Astrocyte of the spinal cord (primary cell): ENCODE measurements at regions not wholly inside any gene's neighbourhood (a gene's known extent, or its start where the extent isn't known, plus 50 kb on each side); places are given as distances from the start of the nearest gene placed in this dataset.
"Not testable (repeated sequence)": the region's sequence is repeated elsewhere in the genome, so short reads cannot be mapped to it uniquely, and the experiment has no call there.

ENCODE experiments used
- DNase-seq: peaks from one replicate; pipeline ENCODE4 v3.0.0; 2011; ENCODE audit warnings: low read depth, low spot score
- H3K4me3 ChIP-seq: 2 replicates; pipeline ENCODE4 v1.5.1; 2011; ENCODE audit warnings: low read depth, mild to moderate bottlenecking, low read length, moderate library complexity
- CTCF ChIP-seq: IDR thresholded peaks from 2 replicates; pipeline ENCODE4 v1.5.1; 2012; ENCODE audit warnings: low read depth, mild to moderate bottlenecking, low read length, inconsistent platforms
- in situ Hi-C: cut with HindIII; loops from 2 replicates; pipeline ENCODE4 v1.10.0; 2017; ENCODE audit warnings: low sequenced_read_pairs

- in situ Hi-C loops, result no loop called here
- DNase-seq, result no peak
- TF ChIP-seq CTCF, result no peak
- no peak overlapping the region for H3K4me3 ChIP-seq
Observed at GRCh38 chr7:79775911-79776310, 322.4 kb upstream of the MAGI2 start.

- peak; percentile 31 for DNase-seq
- no peak for TF ChIP-seq CTCF
- H3K4me3 ChIP-seq, result no peak overlapping the region
- in situ Hi-C loops, result no loop called here
Observed at GRCh38 chr7:79774150-79774549, 320.7 kb upstream of the MAGI2 start.

GRCh38 chr7:79770970-79771369 is 317.5 kb upstream of the MAGI2 start:
- no peak overlapping the region for H3K4me3 ChIP-seq
- in situ Hi-C loops, result no loop called here
- DNase-seq, result no peak
- no peak for TF ChIP-seq CTCF

- DNase-seq, result no peak
- H3K4me3 ChIP-seq, result no peak overlapping the region
- no peak for TF ChIP-seq CTCF
- in situ Hi-C loops, result no loop called here
Observed at GRCh38 chr7:79770063-79770462, 316.6 kb upstream of the MAGI2 start.

- DNase-seq, in situ Hi-C loops, H3K4me3 ChIP-seq: not testable (repeated sequence)
Observed at GRCh38 chr7:79767876-79768560, 314.6 kb upstream of the MAGI2 start.

- in situ Hi-C loops, H3K4me3 ChIP-seq, DNase-seq: not testable (repeated sequence)
Observed at GRCh38 chr7:79767192-79767591, 313.7 kb upstream of the MAGI2 start.

GRCh38 chr7:79761876-79762429 is 308.5 kb upstream of the MAGI2 start:
- TF ChIP-seq CTCF, result no peak
- H3K4me3 ChIP-seq, result no peak overlapping the region
- in situ Hi-C loops, result no loop called here
- no peak for DNase-seq

- H3K4me3 ChIP-seq, in situ Hi-C loops, DNase-seq: not testable (repeated sequence)
Observed at GRCh38 chr7:79750941-79751340, 297.5 kb upstream of the MAGI2 start.
